HEK293 (cell line): ENCODE measurements at regions not wholly inside any gene's neighbourhood (a gene's known extent, or its start where the extent isn't known, plus 50 kb on each side); places are given as distances from the start of the nearest gene placed in this dataset.

ENCODE experiments used
- CTCF ChIA-PET: fragments of 350-600 bp; formaldehyde crosslinking; extraction: SDS; loops from one replicate; lab custom pipeline; 2021; ENCODE audit warnings: antibody characterized with exemption; lab: Yijun Ruan, JAX
- POLR2A ChIA-PET: fragments of 300-600 bp; formaldehyde crosslinking; extraction: SDS; loops from one replicate; lab custom pipeline; 2020; ENCODE audit warnings: antibody characterized with exemption, inconsistent platforms; lab: Yijun Ruan, JAX
- H3K27ac ChIP-seq: fragments of 200-500 bp; sonication (Bioruptor generic); 2 replicates; pipeline ENCODE4 v1.5.1; 2014; ENCODE audit warnings: low read depth, low read length, control low read depth, inconsistent platforms; ENCODE audit errors: extremely low read depth
- H3K36me3 ChIP-seq, 2 experiments: fragments of 200-500 bp in 1 of 2; sonication (Bioruptor generic) in 1 of 2; 1 replicate in 1 of 2; 2 replicates in 1 of 2; pipeline ENCODE4 v1.5.1; 2014 to 2017; ENCODE audit warnings: inconsistent platforms in 2 of 2, low read length in 2 of 2; ENCODE audit not compliant: control insufficient read depth in 2 of 2, insufficient read depth in 1 of 2
- H3K4me1 ChIP-seq: fragments of 200-500 bp; sonication (Bioruptor generic); 2 replicates; pipeline ENCODE4 v1.5.1; 2014; ENCODE audit warnings: mild to moderate bottlenecking, low read length, inconsistent platforms; ENCODE audit not compliant: control insufficient read depth, insufficient read depth
- H3K4me3 ChIP-seq: 2 replicates; pipeline ENCODE4 v1.5.1; 2011; ENCODE audit warnings: low read depth, mild to moderate bottlenecking, control low read depth, low read length, moderate library complexity
- H3K9me3 ChIP-seq: fragments of 200-500 bp; sonication (Bioruptor generic); 2 replicates; pipeline ENCODE4 v1.5.1; 2014; ENCODE audit warnings: low read depth, low read length, inconsistent platforms; ENCODE audit not compliant: control insufficient read depth, insufficient read depth
- GLIS1 ChIP-seq: fragments of 450-650 bp; formaldehyde crosslinking; IDR thresholded peaks from 2 replicates; pipeline ENCODE4 v1.5.1; 2016; ENCODE audit warnings: missing biosample characterization, missing genetic modification characterization
- HOXA7 ChIP-seq: sonication (generic); formaldehyde crosslinking; IDR thresholded peaks from 2 replicates; pipeline ENCODE4 v1.8.1; 2022; ENCODE audit warnings: missing genetic modification reagents, borderline replicate concordance
- HOXD13 ChIP-seq: sonication (generic); formaldehyde crosslinking; IDR thresholded peaks from 2 replicates; pipeline ENCODE4 v1.8.0; 2022; ENCODE audit warnings: missing genetic modification reagents, borderline replicate concordance
- KLF7 ChIP-seq: fragments of 450-650 bp; formaldehyde crosslinking; IDR thresholded peaks from 2 replicates; pipeline ENCODE4 v1.5.1; 2016; ENCODE audit warnings: missing biosample characterization, missing genetic modification characterization, borderline replicate concordance
- KLF8 ChIP-seq: fragments of 450-650 bp; formaldehyde crosslinking; IDR thresholded peaks from 2 replicates; pipeline ENCODE4 v1.5.1; 2016; ENCODE audit warnings: missing biosample characterization, missing genetic modification characterization
- OVOL3 ChIP-seq: fragments of 450-650 bp; formaldehyde crosslinking; IDR thresholded peaks from 2 replicates; pipeline ENCODE4 v1.5.1; 2016; ENCODE audit warnings: missing biosample characterization, missing genetic modification characterization
- SETDB1 ChIP-seq: IDR thresholded peaks from one replicate; pipeline ENCODE4 v1.6.1; 2017; ENCODE audit warnings: mild to moderate bottlenecking, low read length, moderate library complexity, mixed read lengths; ENCODE audit not compliant: insufficient read length
- ZBTB21 ChIP-seq: fragments of 450-650 bp; formaldehyde crosslinking; IDR thresholded peaks from 2 replicates; pipeline ENCODE4 v1.5.1; 2017; ENCODE audit warnings: missing biosample characterization, missing genetic modification characterization
- ZNF2 ChIP-seq: fragments of 450-650 bp; formaldehyde crosslinking; IDR thresholded peaks from 2 replicates; pipeline ENCODE4 v1.5.1; 2016; ENCODE audit warnings: missing biosample characterization, missing genetic modification characterization
- ZNF221 ChIP-seq: fragments of 450-650 bp; formaldehyde crosslinking; IDR thresholded peaks from 2 replicates; pipeline ENCODE4 v1.5.1; 2017; ENCODE audit warnings: missing biosample characterization, missing genetic modification characterization, borderline replicate concordance
- ZNF350 ChIP-seq: fragments of 450-650 bp; formaldehyde crosslinking; IDR thresholded peaks from 2 replicates; pipeline ENCODE4 v1.5.0; 2017; ENCODE audit warnings: missing biosample characterization, mild to moderate bottlenecking, missing genetic modification characterization
- ZNF416 ChIP-seq: fragments of 450-650 bp; formaldehyde crosslinking; IDR thresholded peaks from 2 replicates; pipeline ENCODE4 v1.5.1; 2016; ENCODE audit warnings: missing biosample characterization, missing genetic modification characterization
- ZNF423 ChIP-seq: fragments of 450-650 bp; formaldehyde crosslinking; IDR thresholded peaks from 2 replicates; pipeline ENCODE4 v1.5.1; 2016; ENCODE audit warnings: missing biosample characterization, missing genetic modification characterization
- ZNF555 ChIP-seq: fragments of 450-650 bp; formaldehyde crosslinking; conservative IDR thresholded peaks from 2 replicates; pipeline ENCODE4 v1.5.1; 2017; ENCODE audit warnings: missing biosample characterization, mild to moderate bottlenecking, missing genetic modification characterization, inconsistent platforms
- ZNF621 ChIP-seq: fragments of 450-650 bp; formaldehyde crosslinking; IDR thresholded peaks from 2 replicates; pipeline ENCODE4 v1.5.1; 2017; ENCODE audit warnings: missing biosample characterization, missing genetic modification characterization
- ZNF624 ChIP-seq: fragments of 450-650 bp; formaldehyde crosslinking; IDR thresholded peaks from 2 replicates; pipeline ENCODE4 v1.5.1; 2017; ENCODE audit warnings: missing biosample characterization, missing genetic modification characterization
- ZNF654 ChIP-seq: fragments of 450-650 bp; formaldehyde crosslinking; IDR thresholded peaks from 2 replicates; pipeline ENCODE4 v1.5.1; 2016; ENCODE audit warnings: low read depth, missing biosample characterization, missing genetic modification characterization
- ZNF707 ChIP-seq: fragments of 450-650 bp; formaldehyde crosslinking; IDR thresholded peaks from 2 replicates; pipeline ENCODE4 v1.5.1; 2016; ENCODE audit warnings: missing biosample characterization, missing genetic modification characterization
- ZNF777 ChIP-seq: fragments of 450-650 bp; formaldehyde crosslinking; IDR thresholded peaks from 2 replicates; pipeline ENCODE4 v1.5.1; 2017; ENCODE audit warnings: missing biosample characterization, missing genetic modification characterization, borderline replicate concordance
- ZNF792 ChIP-seq: fragments of 450-650 bp; formaldehyde crosslinking; IDR thresholded peaks from 2 replicates; pipeline ENCODE4 v1.5.1; 2016; ENCODE audit warnings: missing biosample characterization, missing genetic modification characterization
- ZSCAN16 ChIP-seq: fragments of 450-650 bp; formaldehyde crosslinking; IDR thresholded peaks from 2 replicates; pipeline ENCODE4 v1.5.1; 2016; ENCODE audit warnings: missing biosample characterization, missing genetic modification characterization
- TF ChIP-seq, protein P1 (sequence below): fragments of 450-650 bp; formaldehyde crosslinking; IDR thresholded peaks from 2 replicates; pipeline ENCODE4 v1.5.1; 2017; ENCODE audit warnings: missing biosample characterization, missing genetic modification characterization
- TF ChIP-seq, protein P2 (sequence below): fragments of 450-650 bp; formaldehyde crosslinking; IDR thresholded peaks from 2 replicates; pipeline ENCODE4 v1.5.1; 2016; ENCODE audit warnings: missing biosample characterization, missing genetic modification characterization
- TF ChIP-seq, protein P3 (sequence below): fragments of 450-650 bp; formaldehyde crosslinking; IDR thresholded peaks from 2 replicates; pipeline ENCODE4 v1.5.1; 2016; ENCODE audit warnings: missing biosample characterization, missing genetic modification characterization, low read depth
- TF ChIP-seq, protein P4 (sequence below): fragments of 450-650 bp; formaldehyde crosslinking; IDR thresholded peaks from 2 replicates; pipeline ENCODE4 v1.5.1; 2016; ENCODE audit warnings: missing biosample characterization, missing genetic modification characterization
- TF ChIP-seq, protein P5 (sequence below): fragments of 450-650 bp; formaldehyde crosslinking; IDR thresholded peaks from 2 replicates; pipeline ENCODE4 v1.5.1; 2016; ENCODE audit warnings: missing biosample characterization, missing genetic modification characterization

DNA sequence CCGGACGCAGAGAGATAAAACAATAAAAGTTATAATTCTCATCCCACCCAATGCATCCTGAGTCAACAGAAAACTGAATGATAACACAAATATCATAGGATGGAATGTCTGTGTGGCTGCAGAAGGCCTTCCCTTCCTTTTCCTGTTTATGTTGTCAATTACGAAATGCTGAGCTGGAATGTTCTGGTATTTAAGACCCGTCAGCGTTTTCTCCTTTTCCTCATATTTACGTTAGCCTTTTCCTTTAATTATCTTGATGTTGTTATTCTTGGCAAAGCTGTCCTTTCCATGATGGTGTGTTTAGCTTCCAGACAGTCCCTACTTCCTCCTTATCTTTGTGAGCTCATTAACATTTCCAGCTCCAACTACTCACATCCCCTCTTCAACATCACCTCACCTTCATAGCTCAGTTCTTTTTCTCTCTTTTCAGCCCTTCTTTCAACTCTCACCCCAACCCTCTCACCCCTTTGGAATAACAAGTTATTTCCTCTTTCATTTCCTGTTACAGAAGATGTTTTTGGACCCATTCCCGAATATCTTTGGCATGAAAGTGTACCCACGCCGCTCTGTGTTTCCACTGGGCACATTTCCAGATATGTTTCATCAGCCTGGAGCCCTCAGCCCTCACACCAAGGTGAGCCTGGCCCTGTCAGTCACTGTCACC lies 221.6 kb downstream of the NR2F1-AS1 start (continued):
- no peak for TF ChIP-seq ZNF777 (tag by site-specific recombination)
- no peak for TF ChIP-seq ZNF2
- TF ChIP-seq KLF8 (tag by site-specific recombination) = peak; percentile 33; the same call in 1 of the 2 replicates
- peak; percentile 9; the same call in 1 of the 2 replicates for TF ChIP-seq GLIS1 (tag by site-specific recombination)
- 0 out of 2 replicates have a peak, but pooled peaks have one; percentile 68 for TF ChIP-seq ZNF624
- no peak for TF ChIP-seq ZNF221 (tag by site-specific recombination)
- TF ChIP-seq, protein P1, sequence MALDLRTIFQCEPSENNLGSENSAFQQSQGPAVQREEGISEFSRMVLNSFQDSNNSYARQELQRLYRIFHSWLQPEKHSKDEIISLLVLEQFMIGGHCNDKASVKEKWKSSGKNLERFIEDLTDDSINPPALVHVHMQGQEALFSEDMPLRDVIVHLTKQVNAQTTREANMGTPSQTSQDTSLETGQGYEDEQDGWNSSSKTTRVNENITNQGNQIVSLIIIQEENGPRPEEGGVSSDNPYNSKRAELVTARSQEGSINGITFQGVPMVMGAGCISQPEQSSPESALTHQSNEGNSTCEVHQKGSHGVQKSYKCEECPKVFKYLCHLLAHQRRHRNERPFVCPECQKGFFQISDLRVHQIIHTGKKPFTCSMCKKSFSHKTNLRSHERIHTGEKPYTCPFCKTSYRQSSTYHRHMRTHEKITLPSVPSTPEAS = no peak
- TF ChIP-seq ZNF416 (tag by site-specific recombination) = no peak
- TF ChIP-seq KLF7 (tag by site-specific recombination) = 0 out of 2 replicates have a peak, but pooled peaks have one; percentile 22
- TF ChIP-seq OVOL3 = peak; percentile 45; the same call in 1 of the 2 replicates
- no peak for TF ChIP-seq ZNF621 (tag by site-specific recombination)
- no peak for TF ChIP-seq ZNF792 (tag by site-specific recombination)
- no peak for TF ChIP-seq ZNF707
- TF ChIP-seq, protein P2, sequence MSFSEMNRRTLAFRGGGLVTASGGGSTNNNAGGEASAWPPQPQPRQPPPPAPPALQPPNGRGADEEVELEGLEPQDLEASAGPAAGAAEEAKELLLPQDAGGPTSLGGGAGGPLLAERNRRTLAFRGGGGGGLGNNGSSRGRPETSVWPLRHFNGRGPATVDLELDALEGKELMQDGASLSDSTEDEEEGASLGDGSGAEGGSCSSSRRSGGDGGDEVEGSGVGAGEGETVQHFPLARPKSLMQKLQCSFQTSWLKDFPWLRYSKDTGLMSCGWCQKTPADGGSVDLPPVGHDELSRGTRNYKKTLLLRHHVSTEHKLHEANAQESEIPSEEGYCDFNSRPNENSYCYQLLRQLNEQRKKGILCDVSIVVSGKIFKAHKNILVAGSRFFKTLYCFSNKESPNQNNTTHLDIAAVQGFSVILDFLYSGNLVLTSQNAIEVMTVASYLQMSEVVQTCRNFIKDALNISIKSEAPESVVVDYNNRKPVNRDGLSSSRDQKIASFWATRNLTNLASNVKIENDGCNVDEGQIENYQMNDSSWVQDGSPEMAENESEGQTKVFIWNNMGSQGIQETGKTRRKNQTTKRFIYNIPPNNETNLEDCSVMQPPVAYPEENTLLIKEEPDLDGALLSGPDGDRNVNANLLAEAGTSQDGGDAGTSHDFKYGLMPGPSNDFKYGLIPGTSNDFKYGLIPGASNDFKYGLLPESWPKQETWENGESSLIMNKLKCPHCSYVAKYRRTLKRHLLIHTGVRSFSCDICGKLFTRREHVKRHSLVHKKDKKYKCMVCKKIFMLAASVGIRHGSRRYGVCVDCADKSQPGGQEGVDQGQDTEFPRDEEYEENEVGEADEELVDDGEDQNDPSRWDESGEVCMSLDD (tag by site-specific recombination) = peak; percentile 44; the same call in 1 of the 2 replicates
- no peak for TF ChIP-seq ZNF423
- TF ChIP-seq, protein P3, sequence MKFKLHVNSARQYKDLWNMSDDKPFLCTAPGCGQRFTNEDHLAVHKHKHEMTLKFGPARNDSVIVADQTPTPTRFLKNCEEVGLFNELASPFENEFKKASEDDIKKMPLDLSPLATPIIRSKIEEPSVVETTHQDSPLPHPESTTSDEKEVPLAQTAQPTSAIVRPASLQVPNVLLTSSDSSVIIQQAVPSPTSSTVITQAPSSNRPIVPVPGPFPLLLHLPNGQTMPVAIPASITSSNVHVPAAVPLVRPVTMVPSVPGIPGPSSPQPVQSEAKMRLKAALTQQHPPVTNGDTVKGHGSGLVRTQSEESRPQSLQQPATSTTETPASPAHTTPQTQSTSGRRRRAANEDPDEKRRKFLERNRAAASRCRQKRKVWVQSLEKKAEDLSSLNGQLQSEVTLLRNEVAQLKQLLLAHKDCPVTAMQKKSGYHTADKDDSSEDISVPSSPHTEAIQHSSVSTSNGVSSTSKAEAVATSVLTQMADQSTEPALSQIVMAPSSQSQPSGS (tag by site-specific recombination) = peak; percentile 70

DNA sequence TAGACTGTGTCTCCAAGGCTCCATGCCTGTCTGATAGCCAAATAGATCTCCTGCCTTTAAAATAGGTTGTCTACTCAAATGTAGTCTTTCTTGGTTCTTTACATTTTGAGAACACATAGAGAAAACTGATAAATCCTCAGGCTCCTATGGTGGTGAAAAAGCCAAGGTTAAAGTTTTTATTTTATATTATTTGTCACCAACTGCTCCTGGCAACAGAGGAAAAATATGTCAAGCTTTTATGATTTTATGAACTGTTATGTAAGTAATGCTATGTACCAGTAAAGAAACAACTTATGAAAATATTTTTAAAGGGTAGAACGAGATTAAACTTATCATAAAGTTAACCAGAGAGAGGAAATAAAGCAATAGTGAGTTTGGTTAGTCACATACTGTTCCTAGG lies 222.8 kb downstream of the NR2F1-AS1 start:
- Histone ChIP-seq H3K4me3 (no peak overlapping the region), H3K27ac (no peak overlapping the region), H3K9me3 (no peaks in the 10 kb centered on the region), H3K36me3 (no peaks in the 10 kb centered on the region), H3K4me1 (peaks cover 11% of the 10 kb centered on the region)
- ChIA-PET POLR2A (no interaction called here), CTCF (no interaction called here)
- TF ChIP-seq, protein P4, sequence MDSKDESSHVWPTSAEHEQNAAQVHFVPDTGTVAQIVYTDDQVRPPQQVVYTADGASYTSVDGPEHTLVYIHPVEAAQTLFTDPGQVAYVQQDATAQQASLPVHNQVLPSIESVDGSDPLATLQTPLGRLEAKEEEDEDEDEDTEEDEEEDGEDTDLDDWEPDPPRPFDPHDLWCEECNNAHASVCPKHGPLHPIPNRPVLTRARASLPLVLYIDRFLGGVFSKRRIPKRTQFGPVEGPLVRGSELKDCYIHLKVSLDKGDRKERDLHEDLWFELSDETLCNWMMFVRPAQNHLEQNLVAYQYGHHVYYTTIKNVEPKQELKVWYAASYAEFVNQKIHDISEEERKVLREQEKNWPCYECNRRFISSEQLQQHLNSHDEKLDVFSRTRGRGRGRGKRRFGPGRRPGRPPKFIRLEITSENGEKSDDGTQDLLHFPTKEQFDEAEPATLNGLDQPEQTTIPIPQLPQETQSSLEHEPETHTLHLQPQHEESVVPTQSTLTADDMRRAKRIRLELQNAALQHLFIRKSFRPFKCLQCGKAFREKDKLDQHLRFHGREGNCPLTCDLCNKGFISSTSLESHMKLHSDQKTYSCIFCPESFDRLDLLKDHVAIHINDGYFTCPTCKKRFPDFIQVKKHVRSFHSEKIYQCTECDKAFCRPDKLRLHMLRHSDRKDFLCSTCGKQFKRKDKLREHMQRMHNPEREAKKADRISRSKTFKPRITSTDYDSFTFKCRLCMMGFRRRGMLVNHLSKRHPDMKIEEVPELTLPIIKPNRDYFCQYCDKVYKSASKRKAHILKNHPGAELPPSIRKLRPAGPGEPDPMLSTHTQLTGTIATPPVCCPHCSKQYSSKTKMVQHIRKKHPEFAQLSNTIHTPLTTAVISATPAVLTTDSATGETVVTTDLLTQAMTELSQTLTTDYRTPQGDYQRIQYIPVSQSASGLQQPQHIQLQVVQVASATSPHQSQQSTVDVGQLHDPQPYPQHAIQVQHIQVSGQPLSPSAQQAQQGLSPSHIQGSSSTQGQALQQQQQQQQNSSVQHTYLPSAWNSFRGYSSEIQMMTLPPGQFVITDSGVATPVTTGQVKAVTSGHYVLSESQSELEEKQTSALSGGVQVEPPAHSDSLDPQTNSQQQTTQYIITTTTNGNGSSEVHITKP = no peak
- TF ChIP-seq, protein P2 (tag by site-specific recombination) = no peak
- TF ChIP-seq HOXD13 (no peak), SETDB1 (no peak), ZNF555 (no peak), ZNF350 (tag by site-specific recombination) (no peak), ZNF654 (tag by site-specific recombination) (no peak), HOXA7 (CRISPR knock-in tag) (no peak), ZBTB21 (tag by site-specific recombination) (no peak), ZSCAN16 (tag by site-specific recombination) (no peak), ZNF624 (no peak)
- TF ChIP-seq, protein P5, sequence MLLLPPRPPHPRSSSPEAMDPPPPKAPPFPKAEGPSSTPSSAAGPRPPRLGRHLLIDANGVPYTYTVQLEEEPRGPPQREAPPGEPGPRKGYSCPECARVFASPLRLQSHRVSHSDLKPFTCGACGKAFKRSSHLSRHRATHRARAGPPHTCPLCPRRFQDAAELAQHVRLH (tag by site-specific recombination) = no peak
